ENCODE measurements at regions not wholly inside any gene's neighbourhood (a gene's known extent, or its start where the extent isn't known, plus 50 kb on each side); places are given as distances from the start of the nearest gene placed in this dataset.
"Not testable (repeated sequence)": the region's sequence is repeated elsewhere in the genome, so short reads cannot be mapped to it uniquely, and the experiment has no call there.

- Mint-ChIP-seq H3K36me3 (ENCODE audit: low read depth) (no peaks in the 10 kb centered on the region), H3K4me3 (no peak overlapping the region), H3K27ac (no peak overlapping the region), H3K9me3 (peaks cover 26% of the 10 kb centered on the region), H3K4me1 (ENCODE audit: low read depth) (no peaks in the 10 kb centered on the region), H3K27me3 (ENCODE audit: low read depth) (no peaks in the 10 kb centered on the region)
- intact Hi-C loops (cut with micrococcal nuclease): no loop called here
- DNase-seq: no peak
- CTCF ChIA-PET: no interaction called here
These were observed 1292.8 kb downstream of the DSC3 start for GRCh38 chr18:29749704-29750103.

GRCh38 chr18:29741461-29741860 is 1301.1 kb downstream of the DSC3 start:
- H3K27me3 Mint-ChIP-seq (ENCODE audit: low read depth): no peaks in the 10 kb centered on the region
- intact Hi-C loops (cut with micrococcal nuclease): no loop called here
- DNase-seq: no peak
- no peak overlapping the region for H3K4me3 Mint-ChIP-seq
- H3K4me1 Mint-ChIP-seq (ENCODE audit: low read depth): no peaks in the 10 kb centered on the region
- CTCF ChIA-PET: no interaction called here
- H3K27ac Mint-ChIP-seq: no peak overlapping the region
- no peaks in the 10 kb centered on the region for H3K36me3 Mint-ChIP-seq (ENCODE audit: low read depth)
- H3K9me3 Mint-ChIP-seq: peaks cover 5% of the 10 kb centered on the region

GRCh38 chr18:29737620-29738019 is 1304.9 kb downstream of the DSC3 start:
- H3K27ac Mint-ChIP-seq: no peak overlapping the region
- CTCF ChIA-PET: no interaction called here
- intact Hi-C loops (cut with micrococcal nuclease): no loop called here
- H3K27me3 Mint-ChIP-seq (ENCODE audit: low read depth): no peaks in the 10 kb centered on the region
- no peaks in the 10 kb centered on the region for H3K36me3 Mint-ChIP-seq (ENCODE audit: low read depth)
- no peaks in the 10 kb centered on the region for H3K4me1 Mint-ChIP-seq (ENCODE audit: low read depth)
- no peak overlapping the region for H3K4me3 Mint-ChIP-seq
- no peak for DNase-seq
- peaks cover 18% of the 10 kb centered on the region for H3K9me3 Mint-ChIP-seq

- CTCF ChIA-PET: no interaction called here
- Mint-ChIP-seq H3K27me3 (ENCODE audit: low read depth) (no peaks in the 10 kb centered on the region), H3K4me3 (no peak overlapping the region), H3K9me3 (peaks cover 21% of the 10 kb centered on the region), H3K27ac (no peak overlapping the region), H3K4me1 (ENCODE audit: low read depth) (no peaks in the 10 kb centered on the region), H3K36me3 (ENCODE audit: low read depth) (no peaks in the 10 kb centered on the region)
- intact Hi-C loops (cut with micrococcal nuclease): no loop called here
- no peak for DNase-seq
These were observed 1305.4 kb downstream of the DSC3 start for GRCh38 chr18:29737190-29737589.

DNA sequence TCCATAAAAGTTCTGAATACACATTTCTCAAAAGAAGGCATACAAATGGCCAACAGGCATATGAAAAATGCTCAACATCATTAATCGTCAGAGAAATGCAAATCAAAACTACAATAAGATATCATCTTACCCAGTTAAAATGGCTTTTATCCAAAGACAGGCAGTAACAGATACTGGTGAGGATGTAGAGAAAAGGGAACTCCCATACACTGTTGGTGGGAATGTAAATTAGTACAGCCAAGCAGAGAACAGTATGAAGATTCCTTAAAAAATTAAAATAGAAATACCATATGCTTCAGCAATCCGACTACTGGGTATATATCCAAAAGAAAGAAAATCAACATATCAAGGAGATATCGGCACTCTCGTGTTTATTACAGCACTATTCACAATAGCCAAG is 1312.5 kb downstream of the DSC3 start:
- CTCF ChIA-PET: no interaction called here
- intact Hi-C loops (cut with micrococcal nuclease): no loop called here
- no peak overlapping the region for H3K27ac Mint-ChIP-seq

DNA sequence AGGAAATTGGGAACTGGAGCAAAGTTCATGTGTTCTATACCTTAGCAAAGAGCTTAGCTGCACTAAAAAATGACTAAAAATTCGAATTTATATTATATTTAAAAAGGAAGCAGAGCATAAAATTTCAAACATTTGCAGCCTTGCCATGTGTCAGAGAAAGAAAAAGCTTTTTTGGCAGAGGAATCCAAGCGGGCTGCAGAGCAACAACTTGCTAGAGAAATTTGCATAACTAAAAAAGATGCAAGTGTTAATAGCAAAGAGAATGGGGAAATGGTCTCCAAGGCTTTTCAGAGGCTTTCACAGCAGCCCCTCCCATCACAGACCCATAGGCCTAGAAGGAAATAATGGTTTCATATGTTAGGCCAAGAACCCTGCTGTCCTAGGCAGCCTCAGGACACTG is 1315.9 kb downstream of the DSC3 start:
- no peaks in the 10 kb centered on the region for H3K27me3 Mint-ChIP-seq (ENCODE audit: low read depth)
- intact Hi-C loops (cut with micrococcal nuclease): no loop called here

More for the DNA sequence above, 1312.5 kb downstream of the DSC3 start:
- Mint-ChIP-seq H3K36me3 (ENCODE audit: low read depth) (no peaks in the 10 kb centered on the region), H3K4me1 (ENCODE audit: low read depth) (no peaks in the 10 kb centered on the region), H3K4me3 (no peak overlapping the region), H3K9me3 (peaks cover 20% of the 10 kb centered on the region), H3K27me3 (ENCODE audit: low read depth) (no peaks in the 10 kb centered on the region)
- no peak for DNase-seq

GRCh38 chr18:29723486-29723885 is 1319.1 kb downstream of the DSC3 start:
- H3K27ac Mint-ChIP-seq; H3K4me3 Mint-ChIP-seq; H3K36me3 Mint-ChIP-seq (ENCODE audit: low read depth); intact Hi-C loops (cut with micrococcal nuclease); H3K4me1 Mint-ChIP-seq (ENCODE audit: low read depth); CTCF ChIA-PET; DNase-seq; H3K27me3 Mint-ChIP-seq (ENCODE audit: low read depth): not testable (repeated sequence)
- H3K9me3 Mint-ChIP-seq: peaks cover 20% of the 10 kb centered on the region

More for the DNA sequence above, 1315.9 kb downstream of the DSC3 start:
- no peak overlapping the region for H3K27ac Mint-ChIP-seq
- CTCF ChIA-PET: no interaction called here
- H3K4me1 Mint-ChIP-seq (ENCODE audit: low read depth): no peaks in the 10 kb centered on the region
- DNase-seq: no peak
- no peaks in the 10 kb centered on the region for H3K36me3 Mint-ChIP-seq (ENCODE audit: low read depth)
- H3K9me3 Mint-ChIP-seq: peaks cover 16% of the 10 kb centered on the region
- no peak overlapping the region for H3K4me3 Mint-ChIP-seq

DNA sequence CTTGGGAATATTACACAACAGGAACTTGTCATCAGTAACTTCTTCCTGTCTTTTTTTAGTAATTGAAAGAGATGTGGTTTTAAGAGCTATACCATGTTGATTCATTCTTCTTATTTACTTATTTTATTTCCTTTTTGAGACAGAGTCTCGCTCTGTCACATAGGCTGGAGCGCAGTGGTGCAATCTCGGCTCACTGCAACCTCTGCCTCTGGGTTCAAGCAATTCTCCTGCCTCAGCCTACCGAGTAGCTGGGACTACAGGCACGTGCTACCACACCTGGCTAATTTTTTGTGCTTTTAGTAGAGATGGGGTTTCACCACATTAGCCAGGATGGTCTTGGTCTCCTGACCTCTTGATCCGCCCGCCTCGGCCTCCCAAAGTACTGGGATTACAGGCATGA is 1326.6 kb downstream of the DSC3 start:
- H3K9me3 Mint-ChIP-seq; CTCF ChIA-PET; H3K27me3 Mint-ChIP-seq (ENCODE audit: low read depth); H3K36me3 Mint-ChIP-seq (ENCODE audit: low read depth); H3K4me3 Mint-ChIP-seq; H3K27ac Mint-ChIP-seq; H3K4me1 Mint-ChIP-seq (ENCODE audit: low read depth); intact Hi-C loops (cut with micrococcal nuclease); DNase-seq: not testable (repeated sequence)

DNA sequence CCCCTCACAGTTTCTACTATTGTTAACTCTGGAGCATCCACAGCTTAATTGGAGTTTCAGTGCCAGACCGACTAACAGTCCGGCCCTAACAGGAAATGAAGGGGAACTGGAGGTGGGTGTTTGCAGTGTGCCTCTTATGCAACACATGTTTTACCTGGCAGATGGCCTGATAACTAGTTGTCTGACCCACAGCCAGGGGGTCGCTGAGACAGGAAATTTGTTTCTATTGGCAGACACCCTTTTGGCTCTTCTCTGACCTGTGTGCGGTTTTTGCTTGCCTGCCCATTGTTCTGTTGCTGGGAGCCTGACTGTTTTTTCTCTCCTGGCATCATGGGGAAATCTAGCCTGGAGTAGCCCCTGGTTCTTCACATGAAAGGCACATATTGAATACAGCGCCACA is 1329.8 kb downstream of the DSC3 start:
- H3K4me1 Mint-ChIP-seq (ENCODE audit: low read depth): no peaks in the 10 kb centered on the region
- H3K9me3 Mint-ChIP-seq: peaks cover 4% of the 10 kb centered on the region
- H3K27me3 Mint-ChIP-seq (ENCODE audit: low read depth): no peaks in the 10 kb centered on the region
- intact Hi-C loops (cut with micrococcal nuclease): no loop called here
- no peaks in the 10 kb centered on the region for H3K36me3 Mint-ChIP-seq (ENCODE audit: low read depth)
- CTCF ChIA-PET: no interaction called here
- no peak overlapping the region for H3K4me3 Mint-ChIP-seq
- H3K27ac Mint-ChIP-seq: no peak overlapping the region
- DNase-seq: no peak

DNA sequence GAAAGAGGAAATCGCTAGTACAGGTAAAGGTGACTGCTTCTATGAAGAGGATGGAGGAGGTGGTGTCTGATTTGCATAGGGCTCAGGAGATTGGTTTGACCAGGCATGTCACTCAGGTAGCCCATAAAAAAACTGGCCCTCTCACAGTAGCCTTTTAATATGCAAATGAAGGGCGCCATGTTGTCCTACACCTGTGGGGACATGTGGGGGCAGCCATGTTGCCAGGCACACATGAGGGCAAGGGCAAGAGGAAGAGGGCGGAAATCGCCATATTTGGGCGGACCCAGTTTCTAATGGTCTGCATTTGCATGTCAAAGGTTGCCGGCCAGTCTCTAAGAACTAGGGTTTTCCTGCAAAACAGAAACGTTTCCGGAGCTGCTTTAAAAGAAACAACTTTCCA is 1330.6 kb downstream of the DSC3 start:
- H3K4me3 Mint-ChIP-seq: no peak overlapping the region
- no peaks in the 10 kb centered on the region for H3K36me3 Mint-ChIP-seq (ENCODE audit: low read depth)
- DNase-seq: no peak
- H3K4me1 Mint-ChIP-seq (ENCODE audit: low read depth): no peaks in the 10 kb centered on the region
- intact Hi-C loops (cut with micrococcal nuclease): no loop called here
- CTCF ChIA-PET: no interaction called here
- peaks cover 7% of the 10 kb centered on the region for H3K9me3 Mint-ChIP-seq
- H3K27ac Mint-ChIP-seq: no peak overlapping the region
- no peaks in the 10 kb centered on the region for H3K27me3 Mint-ChIP-seq (ENCODE audit: low read depth)

DNA sequence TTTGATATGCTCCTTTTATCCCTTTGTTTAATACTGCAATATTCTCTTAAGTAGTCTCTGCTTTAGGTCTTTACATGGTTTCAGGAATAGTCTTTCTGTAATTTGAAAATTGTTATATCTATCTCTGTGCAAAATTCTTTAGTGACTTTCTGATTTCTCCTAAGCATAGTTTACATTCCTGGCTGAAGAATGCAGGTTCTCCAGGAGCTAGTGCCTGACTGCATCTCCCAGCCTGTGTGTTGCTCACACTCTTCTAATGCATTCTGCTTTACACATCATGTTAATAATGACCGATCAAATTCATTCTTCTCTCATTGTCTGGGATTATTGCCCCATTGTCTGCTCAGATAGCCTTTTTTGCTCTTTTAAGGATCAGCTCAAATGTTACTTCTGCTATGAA is 1349.2 kb downstream of the DSC3 start:
- H3K4me3 Mint-ChIP-seq: no peak overlapping the region
- DNase-seq: no peak
- H3K4me1 Mint-ChIP-seq (ENCODE audit: low read depth): no peaks in the 10 kb centered on the region
- CTCF ChIA-PET: no interaction called here
- no peak overlapping the region for H3K27ac Mint-ChIP-seq
- intact Hi-C loops (cut with micrococcal nuclease): no loop called here
- H3K9me3 Mint-ChIP-seq: peaks cover 9% of the 10 kb centered on the region
- no peaks in the 10 kb centered on the region for H3K27me3 Mint-ChIP-seq (ENCODE audit: low read depth)
- no peaks in the 10 kb centered on the region for H3K36me3 Mint-ChIP-seq (ENCODE audit: low read depth)

- no peaks in the 10 kb centered on the region for H3K27me3 Mint-ChIP-seq (ENCODE audit: low read depth)
- no peak overlapping the region for H3K4me3 Mint-ChIP-seq
- CTCF ChIA-PET: no interaction called here
- H3K36me3 Mint-ChIP-seq (ENCODE audit: low read depth): no peaks in the 10 kb centered on the region
- intact Hi-C loops (cut with micrococcal nuclease): no loop called here
- DNase-seq: no peak
- no peak overlapping the region for H3K27ac Mint-ChIP-seq
- no peaks in the 10 kb centered on the region for H3K4me1 Mint-ChIP-seq (ENCODE audit: low read depth)
- H3K9me3 Mint-ChIP-seq: peaks cover 17% of the 10 kb centered on the region
These were observed 1361.0 kb downstream of the DSC3 start for GRCh38 chr18:29681578-29681977.

DNA sequence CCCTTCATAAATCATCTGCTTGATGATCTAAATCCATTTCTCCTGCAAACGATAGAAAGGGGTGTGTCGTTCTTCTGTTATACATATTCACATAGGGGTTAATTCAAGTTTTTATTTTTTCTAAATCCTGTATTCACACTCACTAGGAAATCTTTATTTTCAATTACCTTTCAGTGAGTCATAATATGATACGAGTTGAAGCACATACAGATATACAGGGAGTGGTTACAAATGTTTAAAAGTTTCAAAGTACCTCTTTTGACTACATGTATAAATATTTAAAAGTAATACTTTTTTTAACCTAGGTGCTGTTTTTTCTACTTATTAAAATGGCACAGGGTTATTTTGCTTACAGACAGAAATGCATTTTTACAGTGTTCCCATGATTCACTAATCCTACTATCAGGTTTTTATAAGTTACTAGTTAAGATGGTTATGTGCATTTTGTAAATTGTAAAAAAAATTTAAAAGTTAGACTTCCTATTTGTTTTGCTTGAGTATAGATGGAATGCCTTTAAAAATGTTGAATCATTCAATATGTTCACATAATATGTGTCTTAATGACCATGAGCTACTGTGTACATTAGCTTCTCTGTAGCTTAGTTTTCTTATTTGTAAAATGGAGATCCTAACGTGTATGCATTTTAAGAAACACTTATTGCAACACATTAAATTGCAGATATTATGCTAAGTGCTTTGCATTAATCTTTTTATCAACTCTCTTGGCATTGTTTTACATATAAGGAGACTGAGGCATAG is 1378.1 kb downstream of the DSC3 start:
- H3K27me3 Mint-ChIP-seq (ENCODE audit: low read depth): no peaks in the 10 kb centered on the region
- H3K36me3 Mint-ChIP-seq (ENCODE audit: low read depth): no peaks in the 10 kb centered on the region
- peaks cover 8% of the 10 kb centered on the region for H3K9me3 Mint-ChIP-seq
- CTCF ChIA-PET: no interaction called here
- DNase-seq: no peak
- intact Hi-C loops (cut with micrococcal nuclease): loop anchor here (5.0 kb wide), 1 partner anchor 52 kb away; no protein-coding TSS in a partner anchor
- H3K4me3 Mint-ChIP-seq: no peak overlapping the region
- no peaks in the 10 kb centered on the region for H3K4me1 Mint-ChIP-seq (ENCODE audit: low read depth)
- H3K27ac Mint-ChIP-seq: no peak overlapping the region

Data from activated naive CD4-positive, alpha-beta T cell treated with anti-CD3 and anti-CD28 coated beads for 36 hours (primary cell).